ENCODE measurements at regions not wholly inside any gene's neighbourhood (a gene's known extent, or its start where the extent isn't known, plus 50 kb on each side); places are given as distances from the start of the nearest gene placed in this dataset.

DNA sequence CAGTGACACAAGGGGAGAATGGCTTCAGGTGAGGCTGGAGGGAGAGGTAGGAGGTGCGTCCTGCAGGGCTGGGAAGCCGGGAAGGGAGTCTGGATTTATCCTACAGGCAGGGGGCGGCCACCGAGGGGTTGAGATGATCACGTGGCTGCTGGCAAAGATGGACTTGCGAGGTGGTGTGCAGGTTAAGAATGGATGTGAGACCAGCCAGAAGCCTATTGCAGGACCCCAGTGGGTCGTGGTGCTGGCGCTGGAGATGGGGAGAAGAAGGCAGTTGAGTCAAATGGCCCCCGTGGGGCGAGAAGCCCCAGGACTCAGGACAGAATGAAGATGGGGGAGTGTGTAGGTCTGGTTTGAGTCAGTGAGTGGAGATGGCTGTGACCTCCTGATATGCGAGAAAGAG lies 183.1 kb downstream of the FAM43A start:
- Histone ChIP-seq H3K27me3 (ENCODE audit: control insufficient read depth, insufficient read depth, low read length) (peaks cover 3% of the 10 kb centered on the region; the same call in 1 of the 2 replicates), H4K5ac (ENCODE audit: low read depth, low read length) (no peak overlapping the region), H3K4ac (ENCODE audit: low read depth, low read length) (no peak overlapping the region), H2AK9ac (replicated peaks; ENCODE audit: low read depth, low read length, poor library complexity) (no peak overlapping the region), H2BK5ac (ENCODE audit: low read depth, low read length, poor library complexity, severe bottlenecking) (no peak overlapping the region), H3K79me1 (ENCODE audit: low read depth in 1 of 2, low read length in 2 of 2) (no peaks in the 10 kb centered on the region), H3K56ac (ENCODE audit: extremely low read depth, insufficient read depth, low read length) (no peak overlapping the region), H3K14ac (replicated peaks; ENCODE audit: low read depth, low read length) (no peak overlapping the region), H3K18ac (ENCODE audit: low read depth, low read length) (no peak overlapping the region), H3K9ac (ENCODE audit: low read depth, low read length) (no peak overlapping the region), H2BK20ac (ENCODE audit: low read depth, low read length) (peak overlapping the region; percentile 60), H3K27ac (ENCODE audit: insufficient read depth, low read length) (no peak overlapping the region), H3K4me3 (ENCODE audit: insufficient read depth, low read depth, low read length) (no peak overlapping the region), H2AFZ (replicated peaks; ENCODE audit: low read length, poor library complexity) (no peak overlapping the region), H4K8ac (ENCODE audit: low read depth in 2 of 2, low read length in 2 of 2) (no peak overlapping the region), H4K91ac (ENCODE audit: insufficient read depth, low read depth, low read length) (no peak overlapping the region), H2AK5ac (ENCODE audit: low read depth, low read length) (peak overlapping the region; percentile 48), H3K9me3 (ENCODE audit: control insufficient read depth, insufficient read depth, low read length) (peaks cover 6% of the 10 kb centered on the region), H2BK15ac (ENCODE audit: low read depth, low read length) (no peak overlapping the region), H3K4me2 (ENCODE audit: low read depth, low read length) (no peak overlapping the region), H3K4me1 (ENCODE audit: control insufficient read depth, insufficient read depth, low read length) (peaks cover 17% of the 10 kb centered on the region), H2BK120ac (ENCODE audit: low read depth, low read length) (no peak overlapping the region; the same call in 1 of the 2 replicates), H3K36me3 (ENCODE audit: control insufficient read depth, insufficient read depth, low read length) (no peaks in the 10 kb centered on the region), H3K23ac (ENCODE audit: low read depth, low read length) (no peak overlapping the region), H4K20me1 (ENCODE audit: insufficient read depth, low read length) (no peaks in the 10 kb centered on the region), H3K9me1 (ENCODE audit: insufficient read depth, low read length) (peaks cover 10% of the 10 kb centered on the region)
- CTCF ChIA-PET: interaction anchor here (1.2 kb wide), 1 partner anchor 198 kb away, joined by 3 read pairs; no protein-coding TSS in a partner anchor
- WGBS, 2 experiments (ENCODE audit: extremely low coverage in 2 of 2, insufficient read length in 1 of 2): 90% methylated on average over 10 of the region's 11 CpGs; no CpG with 5 or more reads in 1 of the 2 experiments
- dilution Hi-C loops (cut with HindIII; ENCODE audit: low sequenced_read_pairs, unreplicated experiment): no loop called here
- intact Hi-C loops (cut with micrococcal nuclease): no loop called here
- TF ChIP-seq RFX5 (IDR thresholded peaks at IDR 0.05; ENCODE audit: low read depth, low read length): no peak
- TF ChIP-seq FOS (IDR thresholded peaks at IDR 0.05; ENCODE audit: low read depth, low read length): no peak
- TF ChIP-seq, protein P1, sequence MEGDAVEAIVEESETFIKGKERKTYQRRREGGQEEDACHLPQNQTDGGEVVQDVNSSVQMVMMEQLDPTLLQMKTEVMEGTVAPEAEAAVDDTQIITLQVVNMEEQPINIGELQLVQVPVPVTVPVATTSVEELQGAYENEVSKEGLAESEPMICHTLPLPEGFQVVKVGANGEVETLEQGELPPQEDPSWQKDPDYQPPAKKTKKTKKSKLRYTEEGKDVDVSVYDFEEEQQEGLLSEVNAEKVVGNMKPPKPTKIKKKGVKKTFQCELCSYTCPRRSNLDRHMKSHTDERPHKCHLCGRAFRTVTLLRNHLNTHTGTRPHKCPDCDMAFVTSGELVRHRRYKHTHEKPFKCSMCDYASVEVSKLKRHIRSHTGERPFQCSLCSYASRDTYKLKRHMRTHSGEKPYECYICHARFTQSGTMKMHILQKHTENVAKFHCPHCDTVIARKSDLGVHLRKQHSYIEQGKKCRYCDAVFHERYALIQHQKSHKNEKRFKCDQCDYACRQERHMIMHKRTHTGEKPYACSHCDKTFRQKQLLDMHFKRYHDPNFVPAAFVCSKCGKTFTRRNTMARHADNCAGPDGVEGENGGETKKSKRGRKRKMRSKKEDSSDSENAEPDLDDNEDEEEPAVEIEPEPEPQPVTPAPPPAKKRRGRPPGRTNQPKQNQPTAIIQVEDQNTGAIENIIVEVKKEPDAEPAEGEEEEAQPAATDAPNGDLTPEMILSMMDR (conservative IDR thresholded peaks at IDR 0.05; ENCODE audit: low read depth, low read length): no peak
- no peak for TF ChIP-seq CHD1 (IDR thresholded peaks at IDR 0.05; ENCODE audit: low read depth, low read length)
- TF ChIP-seq MAZ (IDR thresholded peaks at IDR 0.05; ENCODE audit: borderline replicate concordance, low read depth, low read length): no peak
- POLR2A ChIA-PET (ENCODE audit: unreplicated experiment): no interaction called here
- no TSS peak for BruUV-seq (replicated peaks)
- in situ Hi-C loops (cut with MboI; ENCODE audit: low sequenced_read_pairs): loop anchor here (25.0 kb wide), 1 partner anchor 532 kb away; no protein-coding TSS in a partner anchor
- DNase-seq: no peak
- no peak for ATAC-seq (ENCODE audit: low read depth)

Measured in IMR-90 (cell line).